HG03025 (cell line): ENCODE measurements at regions not wholly inside any gene's neighbourhood (a gene's known extent, or its start where the extent isn't known, plus 50 kb on each side); places are given as distances from the start of the nearest gene placed in this dataset.

Source experiments
- ATAC-seq: cut with Tn5 transposase; IDR thresholded peaks from one replicate; pipeline ENCODE4 v1.9.1; 2021; ENCODE audit warnings: mild to moderate bottlenecking, moderate library complexity; ENCODE audit not compliant: unreplicated experiment, low FRiP score

- ATAC-seq = no peak
These were observed 236.5 kb upstream of the FN1 start for GRCh38 chr2:215672406-215672805.

DNA sequence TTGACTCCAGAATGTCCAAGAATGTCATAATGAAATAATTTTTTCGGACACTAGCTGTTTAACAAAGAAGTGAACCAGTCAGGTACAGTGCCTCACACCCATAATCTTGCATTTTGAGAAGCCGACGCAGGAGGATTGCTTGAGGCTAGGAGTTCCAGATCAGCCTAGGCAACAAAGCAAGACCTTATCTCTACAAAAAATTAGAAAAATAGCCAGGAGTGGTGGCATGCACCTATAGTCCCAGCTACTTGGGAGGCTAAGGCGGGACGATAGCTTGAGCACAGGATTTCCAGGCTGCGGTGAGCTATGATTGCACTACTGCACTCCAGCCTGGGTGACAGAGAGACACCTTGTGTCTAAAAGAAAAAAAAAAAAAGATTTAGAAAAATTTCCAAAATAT lies 235.8 kb upstream of the FN1 start:
- no peak for ATAC-seq

- no peak for ATAC-seq
These were observed 235.4 kb upstream of the FN1 start for GRCh38 chr2:215671244-215671643.

GRCh38 chr2:215670396-215670795 lies 234.5 kb upstream of the FN1 start:
- no peak for ATAC-seq

DNA sequence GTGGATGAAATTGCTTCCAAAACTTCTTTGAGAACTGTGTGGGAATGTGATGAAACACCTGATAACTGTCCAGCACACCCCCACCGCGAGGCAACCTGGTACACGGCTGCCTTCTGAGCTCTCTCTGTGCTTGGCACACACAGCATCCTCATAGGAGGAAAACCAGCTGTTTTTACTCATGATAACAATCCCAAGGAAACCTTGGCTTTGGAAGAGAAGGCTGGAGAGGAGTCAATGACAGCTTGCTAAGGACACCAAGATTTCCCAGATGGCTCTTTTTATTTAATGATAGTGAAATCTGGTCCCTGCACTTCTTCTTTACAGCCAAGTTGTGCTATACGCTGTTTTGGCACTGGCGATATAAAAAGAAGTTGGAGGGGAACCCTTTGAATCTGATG lies 232.5 kb upstream of the FN1 start:
- ATAC-seq = no peak

DNA sequence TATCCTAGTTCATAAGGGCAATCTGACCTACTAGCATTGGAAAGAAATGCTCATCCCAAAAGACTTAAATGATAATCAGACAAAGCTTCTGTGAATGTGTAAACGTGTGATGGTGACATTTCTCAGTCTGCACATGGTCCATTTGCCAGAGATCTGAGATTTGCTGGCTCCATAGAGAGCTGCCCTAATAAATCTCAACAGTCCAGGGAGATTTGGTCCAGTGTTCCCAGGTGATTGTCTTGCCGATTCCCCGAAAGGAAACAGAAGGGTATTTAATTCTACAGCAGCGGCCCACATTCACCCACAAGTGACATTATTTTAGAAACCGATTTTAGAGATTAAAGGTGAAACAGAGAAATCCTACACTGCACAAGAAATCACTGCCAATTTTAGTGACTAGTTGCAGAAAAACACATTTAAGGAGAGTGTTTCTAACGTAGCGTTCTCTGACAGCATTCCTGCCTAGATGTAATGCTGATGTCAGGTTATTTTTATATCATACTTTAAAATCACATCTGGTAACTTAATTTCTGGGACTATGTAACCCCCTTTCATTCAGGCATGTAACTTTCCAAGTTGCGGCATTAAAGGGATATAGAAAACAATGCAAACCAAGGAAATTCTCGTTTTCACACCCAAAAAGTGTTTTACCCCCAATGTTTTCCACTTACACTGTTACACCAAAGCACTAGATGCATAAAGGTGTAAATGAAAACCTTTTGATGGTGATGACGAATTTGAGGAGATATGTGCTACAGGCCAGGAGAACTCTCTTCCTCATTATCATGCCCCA lies 231.9 kb upstream of the FN1 start:
- no peak for ATAC-seq

- no peak for ATAC-seq
These were observed 229.1 kb upstream of the FN1 start for GRCh38 chr2:215664847-215665525.

GRCh38 chr2:215662715-215663114 lies 226.8 kb upstream of the FN1 start:
- ATAC-seq = no peak

- ATAC-seq = no peak
These were observed 224.8 kb upstream of the FN1 start for GRCh38 chr2:215660687-215661086.

DNA sequence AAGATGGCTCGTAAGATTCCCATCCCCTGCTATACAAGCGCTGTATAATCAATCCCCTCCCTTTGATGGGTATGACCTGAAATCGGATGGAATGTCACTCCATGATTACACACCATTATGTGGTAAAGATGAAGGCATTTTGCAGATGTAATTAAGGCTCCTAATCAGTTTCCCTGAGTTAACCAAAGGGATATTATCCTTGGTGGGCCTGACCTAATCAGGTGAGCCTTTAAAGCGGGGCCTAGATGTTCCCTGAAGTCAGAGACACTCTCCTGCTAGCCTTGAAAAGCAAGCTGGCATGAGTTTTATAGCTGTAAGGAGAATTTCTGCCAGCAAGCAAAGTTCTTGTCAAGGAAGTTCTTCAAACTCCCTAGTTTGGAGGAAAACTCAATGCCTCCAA lies 223.8 kb upstream of the FN1 start:
- ATAC-seq = no peak

GRCh38 chr2:215658635-215659305 lies 222.9 kb upstream of the FN1 start:
- no peak for ATAC-seq

GRCh38 chr2:215657844-215658243 lies 222.0 kb upstream of the FN1 start:
- no peak for ATAC-seq

DNA sequence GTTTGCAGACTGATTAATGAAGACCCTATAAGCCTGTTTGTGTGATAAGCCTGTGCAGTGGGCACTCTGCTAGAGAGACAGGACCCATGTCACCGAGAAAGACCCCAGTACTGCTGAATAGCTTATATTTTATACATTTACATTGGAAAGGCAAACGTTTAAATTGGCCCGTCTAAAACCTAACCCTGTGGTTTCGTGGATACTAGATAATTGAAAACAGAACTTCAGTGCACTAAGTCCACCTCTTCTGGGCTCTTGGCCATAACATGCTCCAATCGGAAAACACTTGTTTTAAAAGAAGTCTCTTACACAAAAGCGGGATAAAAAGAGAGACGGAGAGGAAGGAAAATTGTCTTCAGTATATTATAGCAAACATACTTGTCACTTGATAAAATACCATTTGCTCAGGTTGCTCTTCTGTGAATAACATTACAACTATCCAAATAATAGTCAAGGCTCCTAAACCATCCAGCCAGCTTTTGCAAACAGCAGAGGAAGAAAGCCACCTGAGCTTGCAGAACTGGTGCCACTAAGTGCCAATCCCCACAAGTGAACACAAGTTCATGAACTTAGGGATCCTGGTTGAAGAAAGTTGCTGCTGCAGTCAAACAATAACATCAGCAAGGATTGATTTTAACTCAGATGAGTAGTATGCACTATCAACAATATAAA lies 218.4 kb upstream of the FN1 start:
- no peak for ATAC-seq

DNA sequence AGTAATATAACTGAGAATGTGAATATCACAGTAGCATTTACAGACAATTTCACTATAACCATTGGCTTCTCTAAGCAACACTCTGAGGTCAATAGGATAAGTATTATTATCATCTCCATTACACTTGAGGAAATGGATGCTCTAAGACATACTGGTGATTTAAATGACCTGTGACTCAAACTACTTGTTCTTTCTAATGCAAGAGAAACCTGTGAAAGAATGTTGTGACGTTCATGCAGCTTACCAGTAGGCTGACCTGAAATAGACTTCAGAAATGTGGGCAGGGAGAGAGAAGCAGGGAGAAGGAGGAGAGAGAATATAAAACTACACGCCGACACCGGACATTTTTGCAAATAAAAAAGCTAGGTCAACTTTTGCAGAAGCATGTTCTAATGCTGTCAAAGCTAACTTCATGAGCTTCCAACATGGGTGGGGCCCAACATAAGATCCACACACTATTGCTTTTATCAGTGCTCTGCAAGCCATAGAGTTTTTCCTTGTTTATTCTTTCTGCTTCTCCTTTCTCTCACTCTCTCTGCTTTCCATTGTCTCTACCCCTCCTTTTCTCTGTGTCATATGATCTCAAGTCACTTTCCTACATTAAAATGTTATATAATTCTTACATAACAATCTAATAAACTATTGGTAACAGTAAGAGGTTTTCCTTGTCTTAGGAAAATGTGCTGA lies 217.6 kb upstream of the FN1 start:
- ATAC-seq = no peak

GRCh38 chr2:215652388-215652787 lies 216.5 kb upstream of the FN1 start:
- no peak for ATAC-seq

- no peak for ATAC-seq
These were observed 215.5 kb upstream of the FN1 start for GRCh38 chr2:215651412-215651811.

DNA sequence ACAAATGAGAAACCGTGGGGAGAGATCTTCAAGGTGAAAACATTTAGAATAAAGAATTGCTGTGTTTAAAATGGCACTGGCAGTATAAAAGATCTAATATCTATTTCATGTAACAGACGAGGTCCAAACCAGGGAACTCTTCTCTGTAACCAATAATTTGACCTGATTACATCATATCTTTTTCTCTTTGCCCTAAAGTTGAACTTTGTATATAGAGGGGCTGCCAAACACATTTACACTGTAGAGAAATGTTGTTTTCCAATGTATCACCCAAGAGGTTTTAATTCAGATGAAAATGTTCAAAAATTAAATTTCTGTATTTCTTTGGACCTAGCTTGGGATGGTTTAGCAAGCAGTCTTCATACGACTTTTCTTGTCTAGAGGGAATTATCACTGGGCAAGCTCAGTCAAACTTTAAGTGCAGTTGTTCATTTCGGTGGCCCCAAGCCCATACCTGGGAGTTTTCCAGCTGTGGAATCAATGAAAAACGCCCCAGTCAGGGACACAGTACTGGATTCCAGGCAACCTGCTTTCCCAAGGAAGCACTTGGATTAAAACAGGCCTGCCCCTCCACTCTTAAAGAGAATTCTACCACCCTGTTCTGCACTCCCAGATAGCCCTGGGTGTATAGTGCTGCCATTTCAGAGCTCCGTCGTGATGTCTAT lies 208.5 kb upstream of the FN1 start:
- no peak for ATAC-seq

DNA sequence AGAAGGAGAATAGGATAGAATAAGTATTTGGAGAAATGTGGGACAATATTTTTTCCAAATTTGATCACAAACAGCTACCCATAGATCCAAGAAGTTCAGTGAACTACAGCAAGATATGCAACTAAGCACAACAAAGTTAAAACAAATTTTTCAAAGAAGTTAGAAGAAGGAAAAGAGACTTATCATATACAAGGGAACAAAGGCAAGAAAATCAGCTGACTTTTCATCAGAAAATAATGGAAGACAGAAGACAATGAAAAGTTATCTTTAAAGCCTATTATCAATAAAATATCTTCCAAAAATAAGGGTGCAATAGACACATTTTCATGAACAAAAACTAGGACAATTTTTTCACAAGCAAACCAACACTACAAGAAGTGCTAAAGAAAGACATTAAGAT lies 202.8 kb upstream of the FN1 start:
- no peak for ATAC-seq

DNA sequence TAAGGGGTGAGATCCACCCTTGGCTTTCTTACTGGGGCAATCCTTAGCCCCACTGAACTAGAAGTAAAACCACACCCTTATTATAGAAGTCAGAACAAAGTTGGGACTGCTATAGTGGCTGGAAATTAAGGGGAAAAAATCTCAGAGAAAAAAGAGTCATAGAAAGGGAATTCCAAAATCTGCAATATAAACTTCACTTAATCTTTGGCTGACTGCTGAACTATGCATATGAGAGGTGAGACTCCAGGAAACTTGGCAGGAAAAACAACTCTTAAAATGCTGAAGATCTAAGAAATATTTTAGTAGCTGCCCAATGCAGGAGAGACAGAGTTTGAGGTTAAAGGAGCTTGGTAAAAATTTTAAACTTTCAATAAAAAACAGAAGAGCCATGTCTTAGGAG lies 201.8 kb upstream of the FN1 start:
- ATAC-seq = no peak

DNA sequence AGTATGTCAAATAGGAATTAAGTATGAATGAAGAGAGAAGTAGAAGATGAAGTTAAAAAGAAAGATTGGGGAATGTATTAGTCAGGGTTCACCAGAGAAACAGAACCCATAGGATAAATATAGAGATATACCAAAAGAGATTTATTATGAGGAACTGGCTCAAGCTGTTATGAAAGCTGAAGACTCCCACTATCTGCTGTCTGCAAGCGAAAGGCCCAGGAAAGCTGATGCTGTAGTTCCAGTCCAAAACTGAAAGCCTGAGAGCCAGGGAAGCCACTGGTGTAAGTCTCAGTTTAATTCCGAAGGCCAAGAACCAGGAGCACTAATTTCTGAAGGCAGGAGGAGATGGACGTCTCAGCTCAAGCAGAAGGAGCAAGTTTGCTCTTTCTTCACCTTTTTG lies 200.9 kb upstream of the FN1 start:
- ATAC-seq = no peak
